ENCODE measurements at regions not wholly inside any gene's neighbourhood (a gene's known extent, or its start where the extent isn't known, plus 50 kb on each side); places are given as distances from the start of the nearest gene placed in this dataset.

- no peak for TF ChIP-seq ZC3H10 (CRISPR knock-in tag; IDR thresholded peaks at IDR 0.05)
- no peak for TF ChIP-seq ISL1 (CRISPR knock-in tag; IDR thresholded peaks at IDR 0.05)
- TF ChIP-seq ZFP3 (CRISPR knock-in tag; IDR thresholded peaks at IDR 0.05), result no peak
- TF ChIP-seq BACH2 (CRISPR knock-in tag; IDR thresholded peaks at IDR 0.05; ENCODE audit: borderline replicate concordance), result no peak
- TF ChIP-seq CSRNP3 (CRISPR knock-in tag; IDR thresholded peaks at IDR 0.05), result no peak
- no peak for TF ChIP-seq ZNF8 (CRISPR knock-in tag; IDR thresholded peaks at IDR 0.05)
- TF ChIP-seq SNAI2 (CRISPR knock-in tag; IDR thresholded peaks at IDR 0.05), result no peak
- TF ChIP-seq PATZ1 (CRISPR knock-in tag; IDR thresholded peaks at IDR 0.05; ENCODE audit: borderline replicate concordance), result no peak
- no peak for TF ChIP-seq ARNTL (CRISPR knock-in tag; IDR thresholded peaks at IDR 0.05; ENCODE audit: borderline replicate concordance, low read depth)
- TF ChIP-seq OSR1 (CRISPR knock-in tag; IDR thresholded peaks at IDR 0.05), result no peak
- TF ChIP-seq PPARA (CRISPR knock-in tag; IDR thresholded peaks at IDR 0.05; ENCODE audit: borderline replicate concordance), result no peak
- no peak for TF ChIP-seq CSDC2 (CRISPR knock-in tag; IDR thresholded peaks at IDR 0.05)
These were observed 60.9 kb upstream of the LAS1L start for GRCh38 chrX:65595460-65595876.
